Neural cell (in vitro differentiated cells): ENCODE measurements at regions not wholly inside any gene's neighbourhood (a gene's known extent, or its start where the extent isn't known, plus 50 kb on each side); places are given as distances from the start of the nearest gene placed in this dataset.

Experiments
- H2AFZ ChIP-seq: fragments of 200-600, 300-800 bp; sonication (generic), shearing (Covaris generic); 2 replicates; pipeline ENCODE4 v1.6.0; 2014; ENCODE audit warnings: low read depth, mild to moderate bottlenecking, antibody characterized with exemption, low read length, moderate library complexity
- H3F3A ChIP-seq: fragments of 200-600 bp; shearing (Covaris generic); 2 replicates; pipeline ENCODE4 v1.6.1; 2016; ENCODE audit warnings: mild to moderate bottlenecking, moderate library complexity, mixed read lengths, antibody characterized with exemption, low read length; ENCODE audit not compliant: insufficient read depth, poor library complexity, severe bottlenecking
- H3K27ac ChIP-seq: fragments of 200-600, 300-800 bp; sonication (generic), shearing (Covaris generic); 2 replicates; pipeline ENCODE4 v1.5.1; 2014; ENCODE audit warnings: mild to moderate bottlenecking, low read length, moderate library complexity
- H3K27me3 ChIP-seq: fragments of 300-800, 200-600 bp; sonication (generic), shearing (Covaris generic); 2 replicates; pipeline ENCODE4 v1.6.0; 2014; ENCODE audit warnings: mild to moderate bottlenecking, low read depth, low read length, moderate library complexity; ENCODE audit not compliant: insufficient read depth
- H3K36me3 ChIP-seq: fragments of 300-800, 200-600 bp; sonication (generic), shearing (Covaris generic); 2 replicates; pipeline ENCODE4 v1.5.1; 2014; ENCODE audit warnings: mild to moderate bottlenecking, antibody characterized with exemption, low read length, moderate library complexity; ENCODE audit not compliant: insufficient read depth
- H3K4me2 ChIP-seq: fragments of 300-800, 200-600 bp; sonication (generic), shearing (Covaris generic); 2 replicates; pipeline ENCODE4 v1.6.0; 2014; ENCODE audit warnings: mild to moderate bottlenecking, low read length
- H3K4me3 ChIP-seq: fragments of 300-800, 200-600 bp; sonication (generic), shearing (Covaris generic); 2 replicates; pipeline ENCODE4 v1.5.1; 2014; ENCODE audit warnings: mild to moderate bottlenecking, low read length, moderate library complexity
- H3K79me2 ChIP-seq: fragments of 200-600 bp; shearing (Covaris generic); replicated peaks from 2 replicates; pipeline ENCODE4 v1.6.0; 2014; ENCODE audit warnings: mild to moderate bottlenecking, low read length, moderate library complexity; ENCODE audit not compliant: insufficient read depth
- H3K9ac ChIP-seq: fragments of 300-800, 200-600 bp; sonication (generic), shearing (Covaris generic); 2 replicates; pipeline ENCODE4 v1.6.1; 2016; ENCODE audit warnings: mild to moderate bottlenecking, low read length, mixed read lengths
- H3K9me2 ChIP-seq: fragments of 200-600 bp; shearing (Covaris generic); 2 replicates; pipeline ENCODE4 v1.6.1; 2016; ENCODE audit warnings: mild to moderate bottlenecking, low read length, mixed read lengths; ENCODE audit not compliant: insufficient read depth
- H3K9me3 ChIP-seq: fragments of 200-600, 300-800 bp; sonication (generic), shearing (Covaris generic); 2 replicates; pipeline ENCODE4 v1.6.1; 2016; ENCODE audit warnings: mild to moderate bottlenecking, mixed run types, low read length, moderate library complexity, mixed read lengths
- H4K20me1 ChIP-seq: fragments of 200-600 bp; shearing (Covaris generic); 2 replicates; pipeline ENCODE4 v1.6.1; 2016; ENCODE audit warnings: mild to moderate bottlenecking, mixed run types; ENCODE audit not compliant: insufficient read depth
- CTCF ChIP-seq: fragments of 450-650 bp; IDR thresholded peaks from 2 replicates; pipeline ENCODE4 v1.5.1; 2014; ENCODE audit warnings: antibody characterized with exemption, mild to moderate bottlenecking, moderate library complexity; ENCODE audit not compliant: poor library complexity, severe bottlenecking
- EP300 ChIP-seq: fragments of 450-650 bp; conservative IDR thresholded peaks from 2 replicates; pipeline ENCODE4 v1.6.1; 2014; ENCODE audit warnings: antibody characterized with exemption, mild to moderate bottlenecking, moderate library complexity; ENCODE audit not compliant: poor library complexity, severe bottlenecking
- EZH2 ChIP-seq: fragments of 200-600, 300-800 bp; shearing (Covaris generic), sonication (generic); IDR thresholded peaks from 2 replicates; pipeline ENCODE4 v1.6.1; 2014; ENCODE audit warnings: antibody characterized with exemption, low read length, borderline replicate concordance, mild to moderate bottlenecking; ENCODE audit not compliant: insufficient read depth, poor library complexity, severe bottlenecking
- MXI1 ChIP-seq: fragments of 450-650 bp; conservative IDR thresholded peaks from 2 replicates; pipeline ENCODE4 v1.6.1; 2014; ENCODE audit warnings: antibody characterized with exemption, mild to moderate bottlenecking; ENCODE audit not compliant: poor library complexity, severe bottlenecking
- POLR2AphosphoS5 ChIP-seq: IDR thresholded peaks from 2 replicates; pipeline ENCODE4 v1.6.1; 2012
- RAD21 ChIP-seq: fragments of 450-650 bp; conservative IDR thresholded peaks from 2 replicates; pipeline ENCODE4 v1.6.1; 2014; ENCODE audit warnings: antibody characterized with exemption, mild to moderate bottlenecking, moderate library complexity
- SMC3 ChIP-seq: fragments of 450-650 bp; conservative IDR thresholded peaks from 2 replicates; pipeline ENCODE4 v1.6.1; 2014; ENCODE audit warnings: antibody characterized with exemption, mild to moderate bottlenecking, moderate library complexity; ENCODE audit not compliant: poor library complexity
- TAF1 ChIP-seq: IDR thresholded peaks from 2 replicates; pipeline ENCODE4 v1.6.1; 2012; ENCODE audit warnings: low read depth
- TF ChIP-seq, protein P1 (sequence below): IDR thresholded peaks from 2 replicates; pipeline ENCODE4 v1.6.1; 2012; ENCODE audit warnings: borderline replicate concordance

DNA sequence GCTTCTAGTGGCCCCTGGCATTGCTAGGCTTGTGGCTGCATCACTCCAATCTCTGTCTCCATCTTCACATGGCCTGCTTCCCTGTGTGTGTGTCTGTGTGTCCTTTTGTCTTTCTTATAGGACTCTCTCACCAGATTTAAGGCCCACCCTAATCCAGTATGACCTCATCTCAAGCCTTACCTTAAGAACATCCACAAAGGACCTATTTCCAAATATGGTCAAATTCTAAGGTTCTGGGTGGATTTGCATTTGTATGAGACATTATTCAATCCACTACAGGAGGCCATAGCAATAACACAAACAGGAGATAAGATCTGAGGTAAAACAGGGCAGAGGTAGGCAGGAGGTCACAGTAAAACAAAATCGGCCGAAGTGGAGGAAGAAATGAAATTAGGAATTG is 375.9 kb downstream of the BTG1 start:
- Histone ChIP-seq H2AFZ (no peak overlapping the region), H3K27me3 (no peaks in the 10 kb centered on the region), H3K27ac (no peak overlapping the region), H3K36me3 (no peaks in the 10 kb centered on the region), H3K9ac (no peak overlapping the region), H3K4me3 (no peak overlapping the region), H3K79me2 (no peaks in the 10 kb centered on the region), H4K20me1 (no peaks in the 10 kb centered on the region), H3K9me2 (no peaks in the 10 kb centered on the region), H3K4me2 (no peak overlapping the region), H3K9me3 (no peaks in the 10 kb centered on the region), H3F3A (no peaks in the 10 kb centered on the region)
- TF ChIP-seq SMC3 (no peak), RAD21 (no peak), EP300 (no peak), EZH2 (no peak), MXI1 (no peak), CTCF (no peak), POLR2AphosphoS5 (no peak), TAF1 (no peak)
- TF ChIP-seq, protein P1, sequence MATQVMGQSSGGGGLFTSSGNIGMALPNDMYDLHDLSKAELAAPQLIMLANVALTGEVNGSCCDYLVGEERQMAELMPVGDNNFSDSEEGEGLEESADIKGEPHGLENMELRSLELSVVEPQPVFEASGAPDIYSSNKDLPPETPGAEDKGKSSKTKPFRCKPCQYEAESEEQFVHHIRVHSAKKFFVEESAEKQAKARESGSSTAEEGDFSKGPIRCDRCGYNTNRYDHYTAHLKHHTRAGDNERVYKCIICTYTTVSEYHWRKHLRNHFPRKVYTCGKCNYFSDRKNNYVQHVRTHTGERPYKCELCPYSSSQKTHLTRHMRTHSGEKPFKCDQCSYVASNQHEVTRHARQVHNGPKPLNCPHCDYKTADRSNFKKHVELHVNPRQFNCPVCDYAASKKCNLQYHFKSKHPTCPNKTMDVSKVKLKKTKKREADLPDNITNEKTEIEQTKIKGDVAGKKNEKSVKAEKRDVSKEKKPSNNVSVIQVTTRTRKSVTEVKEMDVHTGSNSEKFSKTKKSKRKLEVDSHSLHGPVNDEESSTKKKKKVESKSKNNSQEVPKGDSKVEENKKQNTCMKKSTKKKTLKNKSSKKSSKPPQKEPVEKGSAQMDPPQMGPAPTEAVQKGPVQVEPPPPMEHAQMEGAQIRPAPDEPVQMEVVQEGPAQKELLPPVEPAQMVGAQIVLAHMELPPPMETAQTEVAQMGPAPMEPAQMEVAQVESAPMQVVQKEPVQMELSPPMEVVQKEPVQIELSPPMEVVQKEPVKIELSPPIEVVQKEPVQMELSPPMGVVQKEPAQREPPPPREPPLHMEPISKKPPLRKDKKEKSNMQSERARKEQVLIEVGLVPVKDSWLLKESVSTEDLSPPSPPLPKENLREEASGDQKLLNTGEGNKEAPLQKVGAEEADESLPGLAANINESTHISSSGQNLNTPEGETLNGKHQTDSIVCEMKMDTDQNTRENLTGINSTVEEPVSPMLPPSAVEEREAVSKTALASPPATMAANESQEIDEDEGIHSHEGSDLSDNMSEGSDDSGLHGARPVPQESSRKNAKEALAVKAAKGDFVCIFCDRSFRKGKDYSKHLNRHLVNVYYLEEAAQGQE: no peak

GRCh38 chr12:91767237-91767636 is 378.4 kb downstream of the BTG1 start:
- no peak overlapping the region for H3K4me3 ChIP-seq
- no peaks in the 10 kb centered on the region for H3K9me3 ChIP-seq
- H3K9ac ChIP-seq: no peak overlapping the region
- no peaks in the 10 kb centered on the region for H4K20me1 ChIP-seq
- H2AFZ ChIP-seq: no peak overlapping the region
- H3K79me2 ChIP-seq: no peaks in the 10 kb centered on the region
- H3K27me3 ChIP-seq: no peaks in the 10 kb centered on the region
- no peaks in the 10 kb centered on the region for H3K36me3 ChIP-seq
- no peak overlapping the region for H3K27ac ChIP-seq
- H3K4me2 ChIP-seq: no peak overlapping the region
- H3F3A ChIP-seq: no peaks in the 10 kb centered on the region
- H3K9me2 ChIP-seq: no peaks in the 10 kb centered on the region
- TF ChIP-seq EZH2: no peak
- TF ChIP-seq TAF1: no peak
- TF ChIP-seq CTCF: no peak
- TF ChIP-seq, protein P1: no peak
- TF ChIP-seq RAD21: no peak
- TF ChIP-seq EP300: no peak
- TF ChIP-seq POLR2AphosphoS5: no peak
- no peak for TF ChIP-seq MXI1
